ENCODE measurements at regions not wholly inside any gene's neighbourhood (a gene's known extent, or its start where the extent isn't known, plus 50 kb on each side); places are given as distances from the start of the nearest gene placed in this dataset.

DNA sequence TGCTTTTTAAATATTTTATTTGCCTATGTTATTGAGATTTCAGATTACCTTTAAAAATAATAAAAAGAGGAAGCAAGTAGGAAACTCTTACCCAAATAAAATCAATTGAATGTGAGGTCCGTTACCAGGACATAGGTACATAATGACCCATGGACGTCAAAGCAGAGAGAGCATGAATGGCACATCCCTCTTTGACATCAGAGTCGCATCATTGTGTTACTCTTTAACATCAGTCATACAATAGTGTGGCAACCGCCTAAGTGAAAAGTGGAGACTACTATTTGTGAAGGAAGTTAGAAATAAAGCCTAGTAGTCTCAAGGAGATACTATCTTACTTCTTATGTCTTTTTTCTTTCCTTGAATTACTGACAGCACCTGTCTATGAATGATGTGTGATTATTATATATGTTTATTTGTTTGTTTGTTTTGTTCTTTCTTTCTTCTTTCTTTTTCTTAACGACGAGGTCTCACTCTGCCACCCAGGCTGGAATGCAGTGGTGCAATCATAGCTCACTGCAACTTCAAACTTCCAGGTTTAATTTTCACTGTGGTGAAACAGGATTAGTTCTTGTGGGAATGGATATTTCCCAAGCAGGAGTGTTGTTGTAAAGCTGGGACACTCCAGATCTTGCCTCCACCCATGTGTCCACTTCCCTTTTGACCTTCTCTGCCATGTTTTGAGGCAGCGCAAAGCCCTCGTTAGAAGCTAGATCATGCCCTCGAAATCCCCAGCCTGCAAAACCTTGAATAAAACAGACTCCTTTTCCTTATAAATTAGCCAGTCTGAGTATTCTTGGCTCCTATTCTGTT is 407.2 kb upstream of the NETO1 start:
- no peak for TF ChIP-seq EP300 (IDR thresholded peaks at IDR 0.05)
- TF ChIP-seq, protein P1, sequence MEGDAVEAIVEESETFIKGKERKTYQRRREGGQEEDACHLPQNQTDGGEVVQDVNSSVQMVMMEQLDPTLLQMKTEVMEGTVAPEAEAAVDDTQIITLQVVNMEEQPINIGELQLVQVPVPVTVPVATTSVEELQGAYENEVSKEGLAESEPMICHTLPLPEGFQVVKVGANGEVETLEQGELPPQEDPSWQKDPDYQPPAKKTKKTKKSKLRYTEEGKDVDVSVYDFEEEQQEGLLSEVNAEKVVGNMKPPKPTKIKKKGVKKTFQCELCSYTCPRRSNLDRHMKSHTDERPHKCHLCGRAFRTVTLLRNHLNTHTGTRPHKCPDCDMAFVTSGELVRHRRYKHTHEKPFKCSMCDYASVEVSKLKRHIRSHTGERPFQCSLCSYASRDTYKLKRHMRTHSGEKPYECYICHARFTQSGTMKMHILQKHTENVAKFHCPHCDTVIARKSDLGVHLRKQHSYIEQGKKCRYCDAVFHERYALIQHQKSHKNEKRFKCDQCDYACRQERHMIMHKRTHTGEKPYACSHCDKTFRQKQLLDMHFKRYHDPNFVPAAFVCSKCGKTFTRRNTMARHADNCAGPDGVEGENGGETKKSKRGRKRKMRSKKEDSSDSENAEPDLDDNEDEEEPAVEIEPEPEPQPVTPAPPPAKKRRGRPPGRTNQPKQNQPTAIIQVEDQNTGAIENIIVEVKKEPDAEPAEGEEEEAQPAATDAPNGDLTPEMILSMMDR (IDR thresholded peaks at IDR 0.05), result no peak
